GM12878 (cell line): ENCODE measurements at regions not wholly inside any gene's neighbourhood (a gene's known extent, or its start where the extent isn't known, plus 50 kb on each side); places are given as distances from the start of the nearest gene placed in this dataset.

ENCODE experiments used
- CHD1 ChIP-seq: IDR thresholded peaks from 2 replicates; pipeline ENCODE4 v1.6.1; 2012; ENCODE audit warnings: low read depth, low read length, improper control_type of control experiment
- CTCF ChIP-seq, 3 experiments: IDR thresholded peaks in 2 of 3; conservative IDR thresholded peaks in 1 of 3; 2 replicates each; pipeline ENCODE4 v1.5.1; 2011; ENCODE audit warnings: low read depth in 3 of 3, low read length in 3 of 3, mild to moderate bottlenecking in 3 of 3, control low read depth in 2 of 3, moderate library complexity in 2 of 3, inconsistent platforms in 1 of 3, mixed read lengths in 1 of 3; ENCODE audit not compliant: control insufficient read depth in 2 of 3, insufficient read depth in 1 of 3; ENCODE audit errors: extremely low read depth in 1 of 3
- GABPA ChIP-seq: IDR thresholded peaks from 2 replicates; pipeline ENCODE4 v1.6.1; 2014; ENCODE audit warnings: antibody characterized with exemption, low read depth, mild to moderate bottlenecking, inconsistent platforms
- IRF5 ChIP-seq: fragments of 450-650 bp; IDR thresholded peaks from 2 replicates; pipeline ENCODE4 v1.6.1; 2017; ENCODE audit warnings: borderline replicate concordance
- RAD21 ChIP-seq: IDR thresholded peaks from 2 replicates; pipeline ENCODE4 v1.6.1; 2011; ENCODE audit warnings: mild to moderate bottlenecking, low read depth, low read length, moderate library complexity; ENCODE audit not compliant: insufficient read depth
- SKIL ChIP-seq: fragments of 450-650 bp; IDR thresholded peaks from 2 replicates; pipeline ENCODE4 v1.6.1; 2017; ENCODE audit warnings: mild to moderate bottlenecking, low read depth, inconsistent platforms; ENCODE audit not compliant: poor library complexity, severe bottlenecking
- SREBF1 ChIP-seq: IDR thresholded peaks from 2 replicates; pipeline ENCODE4 v1.6.1; 2012; ENCODE audit warnings: mild to moderate bottlenecking, low read length

GRCh38 chrX:3462166-3462508 lies 115.7 kb upstream of the MXRA5 start:
- TF ChIP-seq GABPA: no peak
- TF ChIP-seq CHD1: no peak
- TF ChIP-seq SKIL: no peak
- no peak for TF ChIP-seq CTCF (IDR thresholded peaks at IDR 0.05 in 2 of 3, conservative IDR thresholded peaks at IDR 0.05 in 1 of 3; ENCODE audit: control insufficient read depth in 2 of 3, extremely low read depth in 1 of 3, insufficient read depth in 1 of 3, low read depth in 3 of 3, low read length in 3 of 3)
- no peak for TF ChIP-seq RAD21
- TF ChIP-seq IRF5: no peak
- TF ChIP-seq SREBF1: no peak
